GM12878 (cell line): ENCODE measurements at regions not wholly inside any gene's neighbourhood (a gene's known extent, or its start where the extent isn't known, plus 50 kb on each side); places are given as distances from the start of the nearest gene placed in this dataset.

Experiments used
- ATAC-seq: fragments of 200-7000 bp; cut with Tn5 transposase; 3 replicates; pipeline ENCODE4 v1.9.1; 2020; ENCODE audit warnings: mild to moderate bottlenecking, moderate library complexity
- BruUV-seq: library from RNA; stranded (reverse); fragments of 400-500 nt; replicated peaks from 2 replicates; lab custom pipeline; 2021; lab: Mats Ljungman, UMichigan
- CTCF ChIA-PET: fragments of 300-600 bp; sonication (Branson Sonifier 250); formaldehyde crosslinking; extraction: SDS; loops from one replicate; lab custom pipeline; 2021; ENCODE audit warnings: inconsistent platforms; lab: Yijun Ruan, JAX
- POLR2A ChIA-PET: fragments of 350-600 bp; formaldehyde crosslinking; extraction: SDS; loops from one replicate; lab custom pipeline; 2021; ENCODE audit warnings: inconsistent platforms; lab: Charles Lee
- RAD21 ChIA-PET: fragments of 300-600 bp; sonication (Branson Sonifier 250); formaldehyde crosslinking; loops from one replicate; lab custom pipeline; 2023; ENCODE audit warnings: antibody characterized with exemption; ENCODE audit not compliant: unreplicated experiment; lab: Charles Lee
- SMC1A ChIA-PET: fragments of 300-600 bp; sonication (Branson Sonifier 250); formaldehyde crosslinking; loops from one replicate; lab custom pipeline; 2023; ENCODE audit not compliant: unreplicated experiment, uncharacterized antibody; lab: Charles Lee
- DNase-seq: peaks from one replicate; pipeline ENCODE4 v3.0.0-alpha.2; 2011; ENCODE audit warnings: low read depth, low spot score
- FAIRE-seq: peaks from 3 replicates; lab custom pipeline; 2011; peaks lifted over from hg19 to GRCh38; lab: Jason Lieb, UNC
- H2AFZ ChIP-seq: 2 replicates; pipeline ENCODE4 v1.6.0; 2011; ENCODE audit warnings: low read depth, low read length, control low read depth; ENCODE audit not compliant: control insufficient read depth
- H3K27ac ChIP-seq: 2 replicates; pipeline ENCODE4 v1.5.1; 2011; ENCODE audit warnings: control low read depth; ENCODE audit not compliant: control insufficient read depth, insufficient read depth
- H3K27me3 ChIP-seq, 2 experiments: replicated peaks in 1 of 2; 2 replicates each; pipeline versions ENCODE4 v1.6.0 to v1.6.1; 2011; ENCODE audit warnings: low read length in 1 of 2; ENCODE audit not compliant: control insufficient read depth in 2 of 2, insufficient read depth in 2 of 2
- H3K36me3 ChIP-seq, 2 experiments: 2 replicates each; pipeline ENCODE4 v1.5.1; 2011; ENCODE audit warnings: low read length in 1 of 2; ENCODE audit not compliant: control insufficient read depth in 2 of 2, insufficient read depth in 2 of 2
- H3K4me1 ChIP-seq: 2 replicates; pipeline ENCODE4 v1.6.1; 2011; ENCODE audit warnings: mild to moderate bottlenecking, low read length, moderate library complexity, mixed read lengths; ENCODE audit not compliant: control insufficient read depth, insufficient read depth
- H3K4me2 ChIP-seq: 2 replicates; pipeline ENCODE4 v1.6.0; 2011; ENCODE audit warnings: control low read depth; ENCODE audit not compliant: control insufficient read depth, insufficient read depth
- H3K4me3 ChIP-seq: fragments of 200-600 bp; sonication (generic); 2 replicates; pipeline ENCODE4 v1.5.1; 2016
- H3K79me2 ChIP-seq: 2 replicates; pipeline ENCODE4 v1.6.0; 2011; ENCODE audit warnings: low read length; ENCODE audit not compliant: control insufficient read depth, insufficient read depth
- H3K9ac ChIP-seq: 2 replicates; pipeline ENCODE4 v1.8.0; 2011; ENCODE audit warnings: low read length, control low read depth, mixed read lengths; ENCODE audit not compliant: control insufficient read depth, insufficient read depth
- H3K9me3 ChIP-seq: replicated peaks from 3 replicates; pipeline ENCODE4 v1.5.1; 2011; ENCODE audit warnings: mild to moderate bottlenecking, low read length; ENCODE audit not compliant: control insufficient read depth, insufficient read depth
- H4K20me1 ChIP-seq: 2 replicates; pipeline ENCODE4 v1.6.0; 2011; ENCODE audit not compliant: control insufficient read depth, insufficient read depth
- BHLHE40 ChIP-seq, 2 experiments: fragments of 450-650 bp in 1 of 2; IDR thresholded peaks; 2 replicates each; pipeline ENCODE4 v1.6.1; 2011 to 2017; ENCODE audit warnings: low read depth in 2 of 2, borderline replicate concordance in 1 of 2, improper control_type of control experiment in 1 of 2, low read length in 1 of 2, mild to moderate bottlenecking in 1 of 2
- CBX5 ChIP-seq: sonication (generic); IDR thresholded peaks from 2 replicates; pipeline ENCODE4 v1.6.1; 2016; ENCODE audit warnings: low read depth, moderate library complexity, mild to moderate bottlenecking, inconsistent platforms
- ETV6 ChIP-seq, 2 experiments: fragments of 450-650 bp in 1 of 2; IDR thresholded peaks in 1 of 2; conservative IDR thresholded peaks in 1 of 2; 2 replicates each; pipeline ENCODE4 v1.6.1; 2014; ENCODE audit warnings: antibody characterized with exemption in 1 of 2, borderline replicate concordance in 1 of 2, low read depth in 1 of 2, mild to moderate bottlenecking in 1 of 2, moderate library complexity in 1 of 2
- MEF2B ChIP-seq: fragments of 450-650 bp; IDR thresholded peaks from 2 replicates; pipeline ENCODE4 v1.6.1; 2018; ENCODE audit warnings: mild to moderate bottlenecking, moderate library complexity; ENCODE audit not compliant: partially characterized antibody, poor library complexity, severe bottlenecking
- NFIC ChIP-seq: IDR thresholded peaks from 2 replicates; pipeline ENCODE4 v1.6.1; 2012; ENCODE audit warnings: low read depth, mild to moderate bottlenecking, inconsistent platforms, low read length, moderate library complexity
- NFYB ChIP-seq: IDR thresholded peaks from 2 replicates; pipeline ENCODE4 v1.6.1; 2011; ENCODE audit warnings: low read depth, mild to moderate bottlenecking, low read length, improper control_type of control experiment, moderate library complexity; ENCODE audit not compliant: insufficient read depth
- RB1 ChIP-seq: fragments of 450-650 bp; formaldehyde crosslinking; IDR thresholded peaks from 2 replicates; pipeline ENCODE4 v1.6.1; 2017; ENCODE audit warnings: mild to moderate bottlenecking, borderline replicate concordance
- SIN3A ChIP-seq: IDR thresholded peaks from 2 replicates; pipeline ENCODE4 v1.6.1; 2012; ENCODE audit warnings: low read depth, low read length, improper control_type of control experiment
- SRF ChIP-seq, 2 experiments: IDR thresholded peaks; 2 replicates each; pipeline ENCODE4 v1.6.1; 2011; ENCODE audit warnings: low read depth in 2 of 2, low read length in 2 of 2, mild to moderate bottlenecking in 1 of 2, moderate library complexity in 1 of 2
- STAT1 ChIP-seq: fragments of 450-650 bp; conservative IDR thresholded peaks from 2 replicates; pipeline ENCODE4 v1.6.1; 2014; ENCODE audit warnings: antibody characterized with exemption, mild to moderate bottlenecking
- TCF12 ChIP-seq: IDR thresholded peaks from 2 replicates; pipeline ENCODE4 v1.6.1; 2011; ENCODE audit warnings: low read depth, mild to moderate bottlenecking, low read length
- ZNF384 ChIP-seq: IDR thresholded peaks from 2 replicates; pipeline ENCODE4 v1.6.1; 2012; ENCODE audit warnings: low read depth, mild to moderate bottlenecking, low read length, improper control_type of control experiment, borderline replicate concordance
- WGBS: methylation state at CpG from one replicate; pipeline ENCODE4 v1.1.6; 2016; ENCODE audit warnings: low lambda C conversion rate; ENCODE audit not compliant: insufficient replicate concordance, insufficient coverage; ENCODE audit errors: missing lambda C conversion rate; 5-methylcytosine and 5-hydroxymethylcytosine counted together
- in situ Hi-C: fragments of 300-500 bp; cut with MboI; formaldehyde crosslinking; loops from 9 replicates; pipeline ENCODE4 v1.14.3; 2018; ENCODE audit warnings: mixed read lengths
- intact Hi-C: fragments of 100-400 bp; cut with micrococcal nuclease; formaldehyde crosslinking; loops from one replicate; pipeline ENCODE4 v1.14.2; 2022; ENCODE audit not compliant: unreplicated experiment
- TF ChIP-seq, protein P1 (sequence below): fragments of 450-650 bp; IDR thresholded peaks from 2 replicates; pipeline ENCODE4 v1.6.1; 2014; ENCODE audit warnings: mild to moderate bottlenecking
- TF ChIP-seq, protein P2 (sequence below): fragments of 450-650 bp; IDR thresholded peaks from 2 replicates; pipeline ENCODE4 v1.6.1; 2016; ENCODE audit warnings: mild to moderate bottlenecking, moderate library complexity, borderline replicate concordance

DNA sequence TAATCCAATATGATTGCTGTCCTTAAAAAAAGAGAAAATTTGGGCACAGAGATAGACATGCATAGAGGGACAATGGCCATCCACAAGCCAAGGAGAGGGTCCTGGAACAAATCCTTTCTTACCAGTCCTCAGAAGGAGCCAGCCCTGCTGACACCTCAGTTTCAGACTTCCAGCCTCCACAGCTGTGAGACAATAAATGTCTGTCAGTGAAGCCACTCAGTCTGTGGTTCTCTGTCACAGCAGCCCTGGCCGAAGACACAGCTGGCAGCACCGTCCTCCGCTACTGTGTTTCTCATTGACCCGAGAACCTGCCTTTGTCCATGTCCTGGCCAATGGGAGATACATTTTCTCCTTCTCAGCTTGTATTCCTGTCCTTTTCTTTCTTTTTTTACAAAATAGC lies 207.9 kb downstream of the TM9SF2 start:
- Histone ChIP-seq H2AFZ (no peak overlapping the region), H3K27me3 (no peaks in the 10 kb centered on the region), H3K4me1 (no peaks in the 10 kb centered on the region), H3K36me3 (no peaks in the 10 kb centered on the region), H3K4me2 (no peak overlapping the region), H3K27ac (no peak overlapping the region), H3K9ac (no peak overlapping the region), H3K9me3 (no peaks in the 10 kb centered on the region), H3K4me3 (no peak overlapping the region), H3K79me2 (no peaks in the 10 kb centered on the region), H4K20me1 (no peaks in the 10 kb centered on the region)
- ChIA-PET POLR2A (no interaction called here), SMC1A (no interaction called here), RAD21 (no interaction called here), CTCF (interaction anchor here (0.5 kb wide), 1 partner anchor 266 kb away, joined by 4 read pairs; no protein-coding TSS in a partner anchor)
- in situ Hi-C loops (no loop called here), intact Hi-C loops (no loop called here)
- ATAC-seq: no peak
- BruUV-seq: no TSS peak
- 93% methylated on average over 4 of the region's 4 CpGs for WGBS
- no peak for FAIRE-seq
- TF ChIP-seq, protein P1, sequence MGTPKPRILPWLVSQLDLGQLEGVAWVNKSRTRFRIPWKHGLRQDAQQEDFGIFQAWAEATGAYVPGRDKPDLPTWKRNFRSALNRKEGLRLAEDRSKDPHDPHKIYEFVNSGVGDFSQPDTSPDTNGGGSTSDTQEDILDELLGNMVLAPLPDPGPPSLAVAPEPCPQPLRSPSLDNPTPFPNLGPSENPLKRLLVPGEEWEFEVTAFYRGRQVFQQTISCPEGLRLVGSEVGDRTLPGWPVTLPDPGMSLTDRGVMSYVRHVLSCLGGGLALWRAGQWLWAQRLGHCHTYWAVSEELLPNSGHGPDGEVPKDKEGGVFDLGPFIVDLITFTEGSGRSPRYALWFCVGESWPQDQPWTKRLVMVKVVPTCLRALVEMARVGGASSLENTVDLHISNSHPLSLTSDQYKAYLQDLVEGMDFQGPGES: no peak
- TF ChIP-seq NFIC: no peak
- TF ChIP-seq SIN3A: no peak
- no peak for TF ChIP-seq SRF (IDR thresholded peaks at IDR 0.05; ENCODE audit: low read depth in 2 of 2, low read length in 2 of 2)
- no peak for TF ChIP-seq BHLHE40 (IDR thresholded peaks at IDR 0.05; ENCODE audit: borderline replicate concordance in 1 of 2, low read depth in 2 of 2, low read length in 1 of 2)
- no peak for TF ChIP-seq MEF2B
- no peak for TF ChIP-seq CBX5
- TF ChIP-seq, protein P2, sequence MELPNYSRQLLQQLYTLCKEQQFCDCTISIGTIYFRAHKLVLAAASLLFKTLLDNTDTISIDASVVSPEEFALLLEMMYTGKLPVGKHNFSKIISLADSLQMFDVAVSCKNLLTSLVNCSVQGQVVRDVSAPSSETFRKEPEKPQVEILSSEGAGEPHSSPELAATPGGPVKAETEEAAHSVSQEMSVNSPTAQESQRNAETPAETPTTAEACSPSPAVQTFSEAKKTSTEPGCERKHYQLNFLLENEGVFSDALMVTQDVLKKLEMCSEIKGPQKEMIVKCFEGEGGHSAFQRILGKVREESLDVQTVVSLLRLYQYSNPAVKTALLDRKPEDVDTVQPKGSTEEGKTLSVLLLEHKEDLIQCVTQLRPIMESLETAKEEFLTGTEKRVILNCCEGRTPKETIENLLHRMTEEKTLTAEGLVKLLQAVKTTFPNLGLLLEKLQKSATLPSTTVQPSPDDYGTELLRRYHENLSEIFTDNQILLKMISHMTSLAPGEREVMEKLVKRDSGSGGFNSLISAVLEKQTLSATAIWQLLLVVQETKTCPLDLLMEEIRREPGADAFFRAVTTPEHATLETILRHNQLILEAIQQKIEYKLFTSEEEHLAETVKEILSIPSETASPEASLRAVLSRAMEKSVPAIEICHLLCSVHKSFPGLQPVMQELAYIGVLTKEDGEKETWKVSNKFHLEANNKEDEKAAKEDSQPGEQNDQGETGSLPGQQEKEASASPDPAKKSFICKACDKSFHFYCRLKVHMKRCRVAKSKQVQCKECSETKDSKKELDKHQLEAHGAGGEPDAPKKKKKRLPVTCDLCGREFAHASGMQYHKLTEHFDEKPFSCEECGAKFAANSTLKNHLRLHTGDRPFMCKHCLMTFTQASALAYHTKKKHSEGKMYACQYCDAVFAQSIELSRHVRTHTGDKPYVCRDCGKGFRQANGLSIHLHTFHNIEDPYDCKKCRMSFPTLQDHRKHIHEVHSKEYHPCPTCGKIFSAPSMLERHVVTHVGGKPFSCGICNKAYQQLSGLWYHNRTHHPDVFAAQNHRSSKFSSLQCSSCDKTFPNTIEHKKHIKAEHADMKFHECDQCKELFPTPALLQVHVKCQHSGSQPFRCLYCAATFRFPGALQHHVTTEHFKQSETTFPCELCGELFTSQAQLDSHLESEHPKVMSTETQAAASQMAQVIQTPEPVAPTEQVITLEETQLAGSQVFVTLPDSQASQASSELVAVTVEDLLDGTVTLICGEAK: no peak
- TF ChIP-seq ZNF384: no peak
- no peak for TF ChIP-seq STAT1
- TF ChIP-seq TCF12: no peak
- no peak for TF ChIP-seq RB1
- no peak for TF ChIP-seq ETV6 (conservative IDR thresholded peaks at IDR 0.05 in 1 of 2, IDR thresholded peaks at IDR 0.05 in 1 of 2; ENCODE audit: borderline replicate concordance in 1 of 2, low read depth in 1 of 2)
- no peak for TF ChIP-seq NFYB
- no peak for DNase-seq
